Central memory CD8-positive, alpha-beta T cell (primary cell): ENCODE measurements at regions not wholly inside any gene's neighbourhood (a gene's known extent, or its start where the extent isn't known, plus 50 kb on each side); places are given as distances from the start of the nearest gene placed in this dataset.
"Not testable (repeated sequence)": the region's sequence is repeated elsewhere in the genome, so short reads cannot be mapped to it uniquely, and the experiment has no call there.

Source experiments
- ATAC-seq: fragments of 150-1000 bp; cut with Tn5 transposase; replicated peaks from 2 replicates; pipeline ENCODE4 v1.10.0; 2022; ENCODE audit warnings: mild to moderate bottlenecking, moderate FRiP score, moderate number of reproducible peaks; ENCODE audit not compliant: poor library complexity, severe bottlenecking; ENCODE audit errors: extremely low read depth
- DNase-seq, 2 donors: peaks; one replicate each; pipeline ENCODE4 v3.0.0; 2021; ENCODE audit warnings: low spot score in 2 of 2
- H3K27ac Mint-ChIP-seq: one replicate; pipeline ENCODE4 v1.8.0; 2022; ENCODE audit warnings: low read depth, mild to moderate bottlenecking, moderate library complexity, mixed read lengths
- H3K27me3 Mint-ChIP-seq: one replicate; pipeline ENCODE4 v1.8.0; 2022; ENCODE audit warnings: mixed read lengths
- H3K36me3 Mint-ChIP-seq: one replicate; pipeline ENCODE4 v1.8.0; 2022; ENCODE audit warnings: mild to moderate bottlenecking, moderate library complexity, mixed read lengths; ENCODE audit not compliant: insufficient read depth
- H3K4me1 Mint-ChIP-seq: one replicate; pipeline ENCODE4 v1.8.0; 2022; ENCODE audit warnings: mixed read lengths
- H3K4me3 Mint-ChIP-seq: one replicate; pipeline ENCODE4 v1.8.0; 2022; ENCODE audit warnings: mild to moderate bottlenecking, moderate library complexity, mixed read lengths
- H3K9me3 Mint-ChIP-seq: one replicate; pipeline ENCODE4 v1.8.0; 2022; ENCODE audit warnings: mixed read lengths

DNA sequence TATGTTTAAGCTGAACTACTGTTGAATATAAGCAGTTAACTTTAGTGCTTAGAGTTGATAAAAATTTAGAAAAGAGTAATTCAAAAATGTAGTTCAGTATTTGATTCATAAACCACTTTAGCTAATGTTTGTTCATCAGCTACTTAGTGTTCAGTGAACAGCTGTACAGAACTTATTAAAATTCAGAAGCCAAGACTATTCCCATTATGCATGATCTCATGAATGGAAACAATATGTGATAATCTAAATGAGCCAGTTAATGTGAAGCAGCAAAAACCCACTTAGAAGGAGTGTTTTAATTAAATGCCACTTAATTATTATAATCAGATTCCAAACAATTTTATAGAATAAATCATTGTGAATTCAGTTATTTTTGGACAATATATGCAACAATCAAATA, 92.9 kb upstream of the NEGR1 start:
- Mint-ChIP-seq H3K9me3 (peaks cover 15% of the 10 kb centered on the region), H3K4me1 (no peaks in the 10 kb centered on the region), H3K27me3 (no peaks in the 10 kb centered on the region), H3K27ac (no peak overlapping the region), H3K4me3 (no peak overlapping the region), H3K36me3 (no peaks in the 10 kb centered on the region)
- DNase-seq = no peak
- no peak for ATAC-seq

DNA sequence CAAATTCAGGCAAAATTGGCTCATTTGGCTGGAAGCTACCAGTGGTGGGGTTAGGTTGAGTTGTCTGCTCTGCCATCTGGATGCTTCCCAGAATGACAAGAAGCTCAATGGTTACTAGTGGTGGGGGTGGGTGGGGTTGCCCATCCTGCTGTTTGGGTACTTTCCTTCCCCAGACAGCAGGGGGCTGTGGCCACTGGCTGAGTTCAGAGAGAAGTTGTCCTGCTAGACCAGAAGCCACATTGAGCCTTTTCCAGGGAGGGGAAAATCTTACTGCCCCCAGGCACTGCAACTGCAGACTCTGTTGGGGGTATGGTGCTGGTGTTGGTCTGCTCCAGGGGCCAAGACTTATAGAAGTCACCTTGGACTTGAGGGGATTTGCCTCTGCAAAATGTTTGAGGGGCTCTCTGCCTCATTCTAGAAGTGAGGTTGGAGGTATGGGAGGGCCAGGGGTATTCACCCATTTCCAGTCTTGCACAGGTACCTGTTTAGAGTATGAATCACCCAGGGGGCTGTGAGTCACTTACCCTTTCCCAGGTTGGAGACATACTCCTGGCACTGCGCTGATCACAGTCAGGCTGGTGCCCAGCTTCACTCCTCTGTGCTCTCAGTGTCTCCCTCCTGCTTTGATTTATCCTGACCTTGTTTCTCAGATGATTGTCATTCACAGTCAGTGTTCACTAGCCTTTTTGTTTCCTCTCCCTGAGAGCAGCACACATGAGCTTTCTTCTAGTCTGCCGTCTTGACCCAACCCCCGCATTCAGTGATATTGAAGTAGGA, 89.1 kb upstream of the NEGR1 start:
- H3K27me3 Mint-ChIP-seq = no peaks in the 10 kb centered on the region
- ATAC-seq (no peak), DNase-seq (no peak)
- H3K36me3 Mint-ChIP-seq = no peaks in the 10 kb centered on the region
- no peak overlapping the region for H3K27ac Mint-ChIP-seq
- H3K4me1 Mint-ChIP-seq = no peaks in the 10 kb centered on the region
- H3K9me3 Mint-ChIP-seq = peaks cover 32% of the 10 kb centered on the region
- no peak overlapping the region for H3K4me3 Mint-ChIP-seq

DNA sequence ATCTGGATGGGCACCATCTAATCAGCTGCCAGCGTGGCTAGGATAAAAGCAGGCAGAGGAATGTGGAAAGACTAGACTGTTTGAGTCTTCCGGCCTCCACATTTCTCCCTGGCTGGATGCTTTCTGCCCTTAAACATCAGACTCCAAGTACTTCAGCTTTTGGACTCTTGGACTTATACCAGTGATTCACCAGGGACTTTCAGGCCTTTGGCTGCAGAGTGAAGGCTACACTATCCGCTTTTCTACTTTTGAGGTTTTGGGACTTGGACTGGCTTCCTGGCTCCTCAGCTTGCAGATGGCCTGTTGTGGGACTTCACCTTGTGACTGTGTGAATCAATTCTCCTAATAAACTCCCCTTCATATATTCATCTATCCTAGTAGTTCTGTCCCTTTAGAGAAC, 88.5 kb upstream of the NEGR1 start:
- DNase-seq, H3K36me3 Mint-ChIP-seq, H3K4me3 Mint-ChIP-seq, H3K4me1 Mint-ChIP-seq, ATAC-seq, H3K27me3 Mint-ChIP-seq, H3K27ac Mint-ChIP-seq: not testable (repeated sequence)
- H3K9me3 Mint-ChIP-seq = peaks cover 30% of the 10 kb centered on the region

DNA sequence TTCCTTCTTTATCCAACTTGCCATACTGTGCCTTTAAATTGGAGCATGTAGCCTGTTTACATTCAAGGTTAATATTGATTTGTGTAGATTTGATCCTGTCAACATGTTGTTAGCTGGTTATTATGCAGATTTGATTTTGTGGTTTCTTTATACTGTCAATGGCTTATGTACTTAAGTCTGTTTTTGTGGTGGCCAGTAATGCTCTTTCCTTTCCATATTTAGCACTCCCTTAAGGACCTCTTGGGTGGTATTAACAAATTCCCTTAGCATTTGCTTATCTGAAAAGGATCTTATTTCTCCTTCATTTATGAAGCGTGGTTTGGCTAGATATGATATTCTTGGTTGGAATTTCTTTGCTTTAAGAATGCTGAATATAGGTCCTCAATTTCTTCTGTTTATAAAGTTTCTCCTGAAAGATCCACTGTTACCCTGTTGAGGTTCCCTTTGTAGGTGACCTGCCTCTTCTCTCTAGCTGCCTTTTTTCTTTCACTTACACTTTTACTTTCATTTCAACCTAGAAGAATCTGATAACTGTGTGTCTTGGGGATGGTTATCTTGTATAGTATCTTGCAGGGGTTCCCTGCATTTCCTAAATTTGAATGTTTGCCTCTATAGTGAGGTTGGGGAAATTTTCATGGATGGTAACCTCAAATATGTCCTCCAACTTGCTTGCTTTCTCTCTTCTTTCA, 86.9 kb upstream of the NEGR1 start:
- Mint-ChIP-seq H3K4me3 (no peak overlapping the region), H3K27me3 (no peaks in the 10 kb centered on the region), H3K36me3 (no peaks in the 10 kb centered on the region), H3K9me3 (peaks cover 30% of the 10 kb centered on the region), H3K4me1 (no peaks in the 10 kb centered on the region), H3K27ac (no peak overlapping the region)
- ATAC-seq (no peak), DNase-seq (no peak)

DNA sequence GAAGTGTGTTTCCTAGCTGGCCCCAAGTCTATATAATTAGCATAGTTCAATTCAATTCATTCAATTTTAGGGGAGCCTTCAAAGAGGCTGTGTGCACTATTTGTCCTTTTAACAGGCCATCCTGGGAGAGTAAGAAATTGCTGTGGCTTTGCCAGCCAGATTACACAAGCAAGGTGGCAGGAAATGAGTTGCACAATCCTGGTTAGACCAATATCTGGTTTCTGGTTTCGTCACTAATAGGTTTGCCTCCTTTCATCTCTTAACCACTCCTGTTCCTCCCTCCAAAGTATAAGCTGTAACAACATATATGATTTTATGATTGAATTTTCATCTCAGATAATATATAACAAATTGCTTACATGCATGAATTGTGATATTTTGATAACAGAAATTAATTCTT, 84.1 kb upstream of the NEGR1 start:
- Mint-ChIP-seq H3K9me3 (peaks cover 23% of the 10 kb centered on the region), H3K4me3 (no peak overlapping the region), H3K27ac (no peak overlapping the region), H3K4me1 (no peaks in the 10 kb centered on the region), H3K27me3 (no peaks in the 10 kb centered on the region), H3K36me3 (no peaks in the 10 kb centered on the region)
- no peak for ATAC-seq
- DNase-seq = no peak

DNA sequence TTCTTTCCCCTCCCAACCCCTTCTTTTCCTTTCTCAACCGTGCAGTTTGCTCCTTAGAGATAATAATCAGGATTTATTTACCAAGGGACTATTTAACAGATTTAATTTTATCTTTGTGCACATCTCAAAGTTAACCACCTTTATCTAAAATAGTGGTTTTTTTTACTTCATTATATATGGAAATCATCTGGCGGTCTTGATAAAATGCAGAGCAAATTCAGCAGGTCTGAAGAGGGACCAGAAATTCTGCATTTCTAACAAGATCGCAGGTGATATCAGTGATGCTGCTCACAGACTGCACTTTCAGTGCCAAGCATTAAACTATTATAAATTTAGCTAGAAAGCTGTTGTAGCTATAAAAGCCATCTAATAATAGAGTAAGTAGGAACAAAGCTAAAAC, 83.4 kb upstream of the NEGR1 start:
- no peak overlapping the region for H3K4me3 Mint-ChIP-seq
- H3K4me1 Mint-ChIP-seq = no peaks in the 10 kb centered on the region
- no peaks in the 10 kb centered on the region for H3K36me3 Mint-ChIP-seq
- H3K9me3 Mint-ChIP-seq = peaks cover 23% of the 10 kb centered on the region
- no peaks in the 10 kb centered on the region for H3K27me3 Mint-ChIP-seq
- DNase-seq (no peak), ATAC-seq (no peak)
- no peak overlapping the region for H3K27ac Mint-ChIP-seq

DNA sequence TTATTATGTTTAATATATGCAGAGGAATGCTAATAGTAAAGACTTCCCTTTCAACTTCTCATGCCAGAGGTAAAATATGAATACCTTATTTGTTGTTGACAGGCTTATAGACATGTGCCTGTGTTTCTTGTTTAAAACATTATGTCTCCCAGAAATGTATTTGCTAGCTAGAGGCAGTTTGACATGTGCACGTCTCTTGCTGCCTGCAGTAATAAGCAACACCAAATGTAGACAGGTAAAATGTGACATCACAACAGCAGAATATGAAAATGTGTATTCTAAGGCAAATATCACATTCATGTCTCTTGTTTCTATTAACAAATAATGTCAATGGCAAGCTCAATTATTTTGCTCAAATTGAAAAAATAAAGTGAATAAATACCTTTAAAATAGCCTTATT, 80.2 kb upstream of the NEGR1 start:
- DNase-seq (no peak), ATAC-seq (no peak)
- no peaks in the 10 kb centered on the region for H3K4me1 Mint-ChIP-seq
- H3K4me3 Mint-ChIP-seq = no peak overlapping the region
- H3K9me3 Mint-ChIP-seq = peaks cover 6% of the 10 kb centered on the region
- no peaks in the 10 kb centered on the region for H3K27me3 Mint-ChIP-seq
- H3K27ac Mint-ChIP-seq = no peak overlapping the region
- no peaks in the 10 kb centered on the region for H3K36me3 Mint-ChIP-seq

DNA sequence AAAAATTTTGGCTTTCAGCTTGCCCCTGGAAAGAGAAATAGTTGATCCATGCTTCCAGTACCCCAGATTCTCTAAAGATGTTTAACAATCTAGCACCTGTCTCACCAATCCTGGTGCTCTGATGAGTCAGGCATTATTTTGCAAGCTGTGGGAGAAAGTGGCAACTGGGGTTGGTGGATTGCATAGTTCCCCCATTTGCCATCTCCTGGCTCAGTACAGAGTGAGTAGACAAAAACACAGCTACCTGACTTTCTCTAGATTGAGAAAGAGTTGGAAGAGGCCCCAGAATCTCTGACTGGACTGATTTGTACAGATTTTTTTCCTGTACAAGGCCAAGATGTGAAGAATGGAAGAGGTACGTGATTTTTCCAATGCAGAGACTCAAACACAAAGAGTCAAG, 75.1 kb upstream of the NEGR1 start:
- H3K27me3 Mint-ChIP-seq = no peaks in the 10 kb centered on the region

DNA sequence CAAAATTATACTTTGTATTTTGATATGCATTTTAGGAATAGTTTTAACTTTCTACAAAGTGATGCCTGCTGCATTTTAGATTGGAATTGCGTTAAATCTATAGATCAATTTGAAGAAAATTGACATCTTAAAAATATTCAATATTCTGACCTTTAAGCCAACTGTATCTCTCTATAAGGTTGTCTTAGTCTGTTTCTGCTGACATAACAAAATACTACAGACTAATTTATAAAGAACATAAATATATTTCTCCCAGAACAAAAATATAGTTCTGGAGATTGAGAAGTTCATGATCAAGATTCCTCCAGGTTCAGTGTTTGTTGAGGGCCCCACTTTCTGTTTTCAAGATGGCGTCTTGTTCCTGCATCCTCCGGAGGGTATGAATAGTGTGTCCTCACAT, 73.6 kb upstream of the NEGR1 start:
- Mint-ChIP-seq H3K4me3 (no peak overlapping the region), H3K27ac (no peak overlapping the region), H3K36me3 (no peaks in the 10 kb centered on the region), H3K9me3 (peaks cover 15% of the 10 kb centered on the region), H3K4me1 (no peaks in the 10 kb centered on the region), H3K27me3 (no peaks in the 10 kb centered on the region)
- DNase-seq = no peak
- ATAC-seq = no peak

More for the DNA sequence above, 75.1 kb upstream of the NEGR1 start:
- H3K36me3 Mint-ChIP-seq = no peaks in the 10 kb centered on the region
- H3K4me3 Mint-ChIP-seq = no peak overlapping the region
- no peak for ATAC-seq
- no peak for DNase-seq
- no peaks in the 10 kb centered on the region for H3K4me1 Mint-ChIP-seq
- no peak overlapping the region for H3K27ac Mint-ChIP-seq
- H3K9me3 Mint-ChIP-seq = peaks cover 13% of the 10 kb centered on the region

DNA sequence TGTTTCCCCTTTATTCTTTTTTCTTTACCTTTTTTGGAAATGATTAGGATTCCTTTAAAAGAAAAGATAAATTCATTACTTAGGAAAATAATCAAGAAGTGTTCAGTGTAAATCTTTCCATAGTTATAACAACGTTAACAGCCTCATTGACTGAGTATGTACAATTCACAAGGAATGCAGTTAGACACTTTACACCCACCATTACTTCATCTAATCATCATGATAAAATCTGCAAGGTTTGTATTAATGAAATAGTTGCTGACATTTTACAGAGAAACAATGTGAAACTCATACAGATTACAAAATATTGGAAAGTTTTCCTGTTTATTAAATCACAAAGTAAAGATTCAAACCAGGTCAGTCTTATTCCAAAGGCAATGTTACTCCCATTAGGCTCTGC, 59.3 kb upstream of the NEGR1 start:
- H3K9me3 Mint-ChIP-seq = peaks cover 3% of the 10 kb centered on the region
- H3K27me3 Mint-ChIP-seq = no peaks in the 10 kb centered on the region
- H3K27ac Mint-ChIP-seq = no peak overlapping the region
- H3K36me3 Mint-ChIP-seq = no peaks in the 10 kb centered on the region
- ATAC-seq (no peak), DNase-seq (no peak)
- no peak overlapping the region for H3K4me3 Mint-ChIP-seq
- no peaks in the 10 kb centered on the region for H3K4me1 Mint-ChIP-seq

DNA sequence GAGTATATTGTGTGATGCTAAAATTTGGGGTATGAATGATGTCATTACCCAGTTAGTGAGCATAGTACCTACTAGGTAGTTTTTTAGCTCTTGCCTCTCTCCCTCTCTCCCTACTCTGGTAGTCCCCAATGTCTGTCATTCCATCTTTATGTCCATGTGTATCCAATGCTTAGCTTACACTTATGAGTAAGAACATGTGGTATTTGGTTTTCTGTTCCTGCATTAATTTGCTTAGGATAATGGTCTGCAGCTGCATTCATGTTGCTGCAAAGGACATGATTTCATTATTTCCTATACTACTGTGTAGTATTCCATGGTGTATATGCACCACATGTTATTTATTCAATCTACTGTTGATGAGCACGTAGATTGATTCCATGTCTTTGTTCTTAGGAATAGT, 54.4 kb upstream of the NEGR1 start:
- Mint-ChIP-seq H3K27me3 (no peaks in the 10 kb centered on the region), H3K27ac (no peak overlapping the region), H3K9me3 (peaks cover 5% of the 10 kb centered on the region), H3K4me1 (no peaks in the 10 kb centered on the region), H3K4me3 (no peak overlapping the region), H3K36me3 (no peaks in the 10 kb centered on the region)
- no peak for DNase-seq
- no peak for ATAC-seq
